ENCODE measurements at regions not wholly inside any gene's neighbourhood (a gene's known extent, or its start where the extent isn't known, plus 50 kb on each side); places are given as distances from the start of the nearest gene placed in this dataset.

DNA sequence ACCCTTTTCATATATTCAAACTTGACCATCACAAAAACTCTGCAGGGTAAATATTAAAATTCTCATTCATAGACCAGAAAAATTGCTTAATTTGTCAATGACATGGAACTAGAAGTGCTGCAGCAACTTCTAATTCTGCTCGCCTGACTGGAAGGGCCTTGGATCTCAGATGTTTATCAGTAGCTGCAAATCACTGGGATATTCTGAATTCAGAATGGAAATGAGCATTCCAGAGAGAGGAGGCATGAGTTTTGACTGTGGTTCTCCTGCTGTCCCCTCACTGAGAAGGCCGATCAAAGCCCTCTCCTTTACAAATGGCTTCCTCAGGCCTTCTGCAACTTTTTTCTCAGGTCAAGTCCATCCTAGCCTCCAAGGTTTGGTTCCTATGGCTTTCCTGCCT lies 171.3 kb upstream of the FAM78B start:
- Histone ChIP-seq H3K36me3 (ENCODE audit: control insufficient read depth, insufficient read depth, low read length) (no peaks in the 10 kb centered on the region), H3K4me3 (ENCODE audit: low read depth, low read length) (no peak overlapping the region), H3K27me3 (ENCODE audit: control insufficient read depth, insufficient read depth, low read length) (no peaks in the 10 kb centered on the region)
- TF ChIP-seq, protein P1, sequence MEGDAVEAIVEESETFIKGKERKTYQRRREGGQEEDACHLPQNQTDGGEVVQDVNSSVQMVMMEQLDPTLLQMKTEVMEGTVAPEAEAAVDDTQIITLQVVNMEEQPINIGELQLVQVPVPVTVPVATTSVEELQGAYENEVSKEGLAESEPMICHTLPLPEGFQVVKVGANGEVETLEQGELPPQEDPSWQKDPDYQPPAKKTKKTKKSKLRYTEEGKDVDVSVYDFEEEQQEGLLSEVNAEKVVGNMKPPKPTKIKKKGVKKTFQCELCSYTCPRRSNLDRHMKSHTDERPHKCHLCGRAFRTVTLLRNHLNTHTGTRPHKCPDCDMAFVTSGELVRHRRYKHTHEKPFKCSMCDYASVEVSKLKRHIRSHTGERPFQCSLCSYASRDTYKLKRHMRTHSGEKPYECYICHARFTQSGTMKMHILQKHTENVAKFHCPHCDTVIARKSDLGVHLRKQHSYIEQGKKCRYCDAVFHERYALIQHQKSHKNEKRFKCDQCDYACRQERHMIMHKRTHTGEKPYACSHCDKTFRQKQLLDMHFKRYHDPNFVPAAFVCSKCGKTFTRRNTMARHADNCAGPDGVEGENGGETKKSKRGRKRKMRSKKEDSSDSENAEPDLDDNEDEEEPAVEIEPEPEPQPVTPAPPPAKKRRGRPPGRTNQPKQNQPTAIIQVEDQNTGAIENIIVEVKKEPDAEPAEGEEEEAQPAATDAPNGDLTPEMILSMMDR (IDR thresholded peaks at IDR 0.05; ENCODE audit: insufficient read depth, low read length, poor library complexity, severe bottlenecking): no peak
- no peak for DNase-seq (ENCODE audit: low read depth)

DNA sequence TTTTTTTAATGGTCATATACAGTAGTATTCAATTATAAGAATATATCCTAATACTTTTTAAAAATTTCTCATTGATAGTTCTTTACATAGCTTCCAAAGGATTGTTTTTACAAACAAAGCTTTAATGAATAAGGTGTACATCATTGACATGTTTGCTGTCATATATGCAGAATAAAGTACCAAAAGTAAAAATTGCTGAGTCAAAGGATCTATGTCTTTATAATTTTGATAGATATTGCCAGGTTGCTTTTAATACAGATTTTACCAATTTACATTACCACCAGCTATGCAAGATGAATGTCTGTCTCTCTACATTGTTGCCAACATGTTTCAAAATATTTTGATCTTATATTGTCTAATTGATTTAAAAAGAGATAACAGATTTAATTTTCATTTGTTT lies 173.9 kb upstream of the FAM78B start:
- TF ChIP-seq, protein P1 (IDR thresholded peaks at IDR 0.05; ENCODE audit: insufficient read depth, low read length, poor library complexity, severe bottlenecking): no peak
- Histone ChIP-seq H3K36me3 (ENCODE audit: control insufficient read depth, insufficient read depth, low read length) (no peaks in the 10 kb centered on the region), H3K27me3 (ENCODE audit: control insufficient read depth, insufficient read depth, low read length) (no peaks in the 10 kb centered on the region), H3K4me3 (ENCODE audit: low read depth, low read length) (no peak overlapping the region)
- no peak for DNase-seq (ENCODE audit: low read depth)

DNA sequence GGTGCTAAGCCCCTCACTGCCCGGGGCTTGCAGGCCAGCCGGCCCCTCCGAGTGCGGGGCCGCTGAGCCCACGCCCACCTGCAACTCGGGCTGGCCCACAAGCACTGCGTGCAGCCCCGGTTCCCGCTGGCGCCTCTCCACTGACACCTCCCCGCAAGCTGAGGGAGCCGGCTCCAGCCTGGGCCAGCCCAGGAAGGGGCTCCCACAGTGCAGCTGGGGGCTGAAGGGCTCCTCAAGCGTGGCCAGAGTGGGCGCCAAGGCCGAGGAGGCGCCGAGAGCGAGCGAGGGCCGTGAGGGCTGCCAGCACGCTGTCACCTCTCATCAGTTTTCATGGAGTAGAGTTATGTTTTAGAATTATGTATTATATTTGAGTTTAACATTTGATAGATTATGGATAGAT lies 176.5 kb upstream of the FAM78B start:
- Histone ChIP-seq H3K27me3 (ENCODE audit: control insufficient read depth, insufficient read depth, low read length) (no peaks in the 10 kb centered on the region), H3K36me3 (ENCODE audit: control insufficient read depth, insufficient read depth, low read length) (no peaks in the 10 kb centered on the region), H3K4me3 (ENCODE audit: low read depth, low read length) (no peak overlapping the region)
- TF ChIP-seq, protein P1 (IDR thresholded peaks at IDR 0.05; ENCODE audit: insufficient read depth, low read length, poor library complexity, severe bottlenecking): no peak
- no peak for DNase-seq (ENCODE audit: low read depth)

DNA sequence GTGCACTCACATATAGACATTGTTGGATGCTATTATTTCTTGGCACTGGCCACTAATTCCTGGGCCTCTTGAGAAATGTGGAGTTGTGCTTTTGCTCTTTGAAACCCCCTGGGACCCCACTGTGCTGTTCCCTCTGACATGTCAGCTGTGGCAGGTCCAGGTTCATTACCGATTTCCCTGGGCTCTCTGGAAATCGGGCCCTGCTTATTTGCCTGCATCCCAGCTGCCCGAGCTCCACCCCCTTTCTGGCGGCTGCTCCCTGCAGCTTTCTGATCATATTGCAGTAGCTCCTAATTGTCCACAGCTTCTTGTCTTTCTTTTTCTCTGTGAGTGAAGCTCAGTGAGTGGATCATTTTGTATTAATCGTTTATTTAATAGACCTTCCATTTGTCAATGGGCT lies 183.7 kb upstream of the FAM78B start:
- H3K4me3 ChIP-seq (ENCODE audit: low read depth, low read length): no peak overlapping the region
- TF ChIP-seq, protein P1 (IDR thresholded peaks at IDR 0.05; ENCODE audit: insufficient read depth, low read length, poor library complexity, severe bottlenecking): no peak
- no peak for DNase-seq (ENCODE audit: low read depth)
- H3K36me3 ChIP-seq (ENCODE audit: control insufficient read depth, insufficient read depth, low read length): no peaks in the 10 kb centered on the region
- no peaks in the 10 kb centered on the region for H3K27me3 ChIP-seq (ENCODE audit: control insufficient read depth, insufficient read depth, low read length)

DNA sequence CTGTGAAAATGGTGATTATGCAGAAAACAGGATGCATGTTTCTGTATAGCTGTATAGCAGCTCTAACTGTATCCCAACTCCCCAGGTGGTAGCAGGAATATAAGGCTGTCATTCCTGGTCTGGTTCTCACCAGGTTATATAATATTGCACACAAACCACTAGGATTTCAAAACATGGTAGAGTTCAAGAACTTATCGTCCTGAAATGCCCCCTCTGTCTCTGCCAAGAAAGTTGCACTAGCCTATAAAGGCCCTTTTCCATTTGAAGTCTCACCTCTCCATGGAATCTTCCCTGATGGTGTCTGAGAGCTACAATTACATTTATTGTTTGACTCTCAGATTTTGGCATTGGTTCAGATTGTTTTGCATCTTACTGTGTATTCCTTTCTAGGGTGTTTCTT lies 184.9 kb upstream of the FAM78B start:
- Histone ChIP-seq H3K4me3 (ENCODE audit: low read depth, low read length) (no peak overlapping the region), H3K36me3 (ENCODE audit: control insufficient read depth, insufficient read depth, low read length) (no peaks in the 10 kb centered on the region), H3K27me3 (ENCODE audit: control insufficient read depth, insufficient read depth, low read length) (no peaks in the 10 kb centered on the region)
- DNase-seq (ENCODE audit: low read depth): no peak
- TF ChIP-seq, protein P1 (IDR thresholded peaks at IDR 0.05; ENCODE audit: insufficient read depth, low read length, poor library complexity, severe bottlenecking): no peak

DNA sequence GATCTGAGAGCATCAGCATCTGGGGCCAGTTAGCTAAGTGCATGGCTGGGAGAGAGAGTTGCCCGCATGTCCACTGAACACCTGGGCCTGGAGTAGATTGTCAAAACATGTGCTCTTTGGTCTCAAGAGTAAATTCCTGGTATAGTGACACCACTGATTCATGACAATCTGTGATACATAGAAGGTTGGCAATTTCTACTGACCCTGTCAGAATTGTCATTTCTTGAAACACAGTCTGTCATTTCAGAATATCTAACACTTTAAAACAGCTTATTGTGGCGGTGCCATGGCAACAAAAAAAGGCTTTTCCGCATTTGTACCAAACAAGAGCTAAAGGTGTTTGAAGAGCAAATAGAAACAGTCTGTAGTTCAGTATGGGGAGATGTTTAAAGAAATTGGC lies 186.4 kb upstream of the FAM78B start:
- TF ChIP-seq, protein P1 (IDR thresholded peaks at IDR 0.05; ENCODE audit: insufficient read depth, low read length, poor library complexity, severe bottlenecking): no peak
- Histone ChIP-seq H3K27me3 (ENCODE audit: control insufficient read depth, insufficient read depth, low read length) (no peaks in the 10 kb centered on the region), H3K36me3 (ENCODE audit: control insufficient read depth, insufficient read depth, low read length) (no peaks in the 10 kb centered on the region), H3K4me3 (ENCODE audit: low read depth, low read length) (no peak overlapping the region)
- DNase-seq (ENCODE audit: low read depth): no peak
